GM12878 (cell line): ENCODE measurements at regions not wholly inside any gene's neighbourhood (a gene's known extent, or its start where the extent isn't known, plus 50 kb on each side); places are given as distances from the start of the nearest gene placed in this dataset.

ENCODE experiments used
- ATAC-seq: fragments of 200-7000 bp; cut with Tn5 transposase; 3 replicates; pipeline ENCODE4 v1.9.1; 2020; ENCODE audit warnings: mild to moderate bottlenecking, moderate library complexity
- BruUV-seq: library from RNA; stranded (reverse); fragments of 400-500 nt; replicated peaks from 2 replicates; lab custom pipeline; 2021; lab: Mats Ljungman, UMichigan
- CTCF ChIA-PET: fragments of 300-600 bp; sonication (Branson Sonifier 250); formaldehyde crosslinking; extraction: SDS; loops from one replicate; lab custom pipeline; 2021; ENCODE audit warnings: inconsistent platforms; lab: Yijun Ruan, JAX
- POLR2A ChIA-PET: fragments of 350-600 bp; formaldehyde crosslinking; extraction: SDS; loops from one replicate; lab custom pipeline; 2021; ENCODE audit warnings: inconsistent platforms; lab: Charles Lee
- RAD21 ChIA-PET: fragments of 300-600 bp; sonication (Branson Sonifier 250); formaldehyde crosslinking; loops from one replicate; lab custom pipeline; 2023; ENCODE audit warnings: antibody characterized with exemption; ENCODE audit not compliant: unreplicated experiment; lab: Charles Lee
- SMC1A ChIA-PET: fragments of 300-600 bp; sonication (Branson Sonifier 250); formaldehyde crosslinking; loops from one replicate; lab custom pipeline; 2023; ENCODE audit not compliant: unreplicated experiment, uncharacterized antibody; lab: Charles Lee
- DNase-seq: peaks from one replicate; pipeline ENCODE4 v3.0.0-alpha.2; 2011; ENCODE audit warnings: low read depth, low spot score
- FAIRE-seq: peaks from 3 replicates; lab custom pipeline; 2011; peaks lifted over from hg19 to GRCh38; lab: Jason Lieb, UNC
- H2AFZ ChIP-seq: 2 replicates; pipeline ENCODE4 v1.6.0; 2011; ENCODE audit warnings: low read depth, low read length, control low read depth; ENCODE audit not compliant: control insufficient read depth
- H3K27ac ChIP-seq: 2 replicates; pipeline ENCODE4 v1.5.1; 2011; ENCODE audit warnings: control low read depth; ENCODE audit not compliant: control insufficient read depth, insufficient read depth
- H3K27me3 ChIP-seq, 2 experiments: replicated peaks in 1 of 2; 2 replicates each; pipeline versions ENCODE4 v1.6.0 to v1.6.1; 2011; ENCODE audit warnings: low read length in 1 of 2; ENCODE audit not compliant: control insufficient read depth in 2 of 2, insufficient read depth in 2 of 2
- H3K36me3 ChIP-seq, 2 experiments: 2 replicates each; pipeline ENCODE4 v1.5.1; 2011; ENCODE audit warnings: low read length in 1 of 2; ENCODE audit not compliant: control insufficient read depth in 2 of 2, insufficient read depth in 2 of 2
- H3K4me1 ChIP-seq: 2 replicates; pipeline ENCODE4 v1.6.1; 2011; ENCODE audit warnings: mild to moderate bottlenecking, low read length, moderate library complexity, mixed read lengths; ENCODE audit not compliant: control insufficient read depth, insufficient read depth
- H3K4me2 ChIP-seq: 2 replicates; pipeline ENCODE4 v1.6.0; 2011; ENCODE audit warnings: control low read depth; ENCODE audit not compliant: control insufficient read depth, insufficient read depth
- H3K4me3 ChIP-seq: fragments of 200-600 bp; sonication (generic); 2 replicates; pipeline ENCODE4 v1.5.1; 2016
- H3K79me2 ChIP-seq: 2 replicates; pipeline ENCODE4 v1.6.0; 2011; ENCODE audit warnings: low read length; ENCODE audit not compliant: control insufficient read depth, insufficient read depth
- H3K9ac ChIP-seq: 2 replicates; pipeline ENCODE4 v1.8.0; 2011; ENCODE audit warnings: low read length, control low read depth, mixed read lengths; ENCODE audit not compliant: control insufficient read depth, insufficient read depth
- H3K9me3 ChIP-seq: replicated peaks from 3 replicates; pipeline ENCODE4 v1.5.1; 2011; ENCODE audit warnings: mild to moderate bottlenecking, low read length; ENCODE audit not compliant: control insufficient read depth, insufficient read depth
- H4K20me1 ChIP-seq: 2 replicates; pipeline ENCODE4 v1.6.0; 2011; ENCODE audit not compliant: control insufficient read depth, insufficient read depth
- BMI1 ChIP-seq: fragments of 450-650 bp; IDR thresholded peaks from 2 replicates; pipeline ENCODE4 v1.6.1; 2016; ENCODE audit warnings: mild to moderate bottlenecking, moderate library complexity, borderline replicate concordance
- CHD2 ChIP-seq: IDR thresholded peaks from 2 replicates; pipeline ENCODE4 v1.6.1; 2011; ENCODE audit warnings: low read depth, low read length, improper control_type of control experiment, borderline replicate concordance
- IKZF2 ChIP-seq, 2 experiments: fragments of 450-650 bp; IDR thresholded peaks; 2 replicates each; pipeline ENCODE4 v1.6.1; 2017; ENCODE audit warnings: mild to moderate bottlenecking in 2 of 2, moderate library complexity in 2 of 2
- MAX ChIP-seq: IDR thresholded peaks from 2 replicates; pipeline ENCODE4 v1.6.1; 2012; ENCODE audit warnings: low read depth, low read length, improper control_type of control experiment
- NR2C1 ChIP-seq: fragments of 450-650 bp; IDR thresholded peaks from 2 replicates; pipeline ENCODE4 v1.6.1; 2017; ENCODE audit warnings: antibody characterized with exemption, mild to moderate bottlenecking, moderate library complexity
- POLR2AphosphoS5 ChIP-seq: IDR thresholded peaks from 2 replicates; pipeline ENCODE4 v1.6.1; 2011; ENCODE audit warnings: mild to moderate bottlenecking, low read length, inconsistent platforms
- SMAD1 ChIP-seq: fragments of 450-650 bp; IDR thresholded peaks from 2 replicates; pipeline ENCODE4 v1.6.1; 2018; ENCODE audit warnings: mild to moderate bottlenecking, low read depth; ENCODE audit not compliant: partially characterized antibody
- ZBED1 ChIP-seq: IDR thresholded peaks from 2 replicates; pipeline ENCODE4 v1.6.1; 2016; ENCODE audit warnings: borderline replicate concordance
- ZBTB4 ChIP-seq: fragments of 450-650 bp; formaldehyde crosslinking; IDR thresholded peaks from 2 replicates; pipeline ENCODE4 v1.4.0; 2022; ENCODE audit warnings: mild to moderate bottlenecking, moderate library complexity
- ZBTB40 ChIP-seq: fragments of 450-650 bp; IDR thresholded peaks from 2 replicates; pipeline ENCODE4 v1.6.1; 2016; ENCODE audit warnings: mild to moderate bottlenecking, moderate library complexity, borderline replicate concordance
- ZNF592 ChIP-seq: fragments of 450-650 bp; IDR thresholded peaks from 2 replicates; pipeline ENCODE4 v1.6.1; 2017; ENCODE audit warnings: mild to moderate bottlenecking, moderate library complexity
- WGBS: methylation state at CpG from one replicate; pipeline ENCODE4 v1.1.6; 2016; ENCODE audit warnings: low lambda C conversion rate; ENCODE audit not compliant: insufficient replicate concordance, insufficient coverage; ENCODE audit errors: missing lambda C conversion rate; 5-methylcytosine and 5-hydroxymethylcytosine counted together
- in situ Hi-C: fragments of 300-500 bp; cut with MboI; formaldehyde crosslinking; loops from 9 replicates; pipeline ENCODE4 v1.14.3; 2018; ENCODE audit warnings: mixed read lengths
- intact Hi-C: fragments of 100-400 bp; cut with micrococcal nuclease; formaldehyde crosslinking; loops from one replicate; pipeline ENCODE4 v1.14.2; 2022; ENCODE audit not compliant: unreplicated experiment

GRCh38 chr2:144972676-144973075 is 452.8 kb upstream of the ZEB2 start (continued):
- no peak for TF ChIP-seq ZBTB4 (CRISPR knock-in tag)
- TF ChIP-seq POLR2AphosphoS5: no peak
- TF ChIP-seq ZBED1: no peak

GRCh38 chr2:144971786-144972335 is 451.9 kb upstream of the ZEB2 start:
- DNase-seq: no peak
- no peaks in the 10 kb centered on the region for H3K9me3 ChIP-seq
- ChIA-PET RAD21 (no interaction called here), POLR2A (no interaction called here), CTCF (interaction anchor here (0.7 kb wide), 1 partner anchor 18 kb away, joined by 3 read pairs; no protein-coding TSS in a partner anchor), SMC1A (no interaction called here)
- FAIRE-seq: no peak
- ATAC-seq: no peak
- H4K20me1 ChIP-seq: no peaks in the 10 kb centered on the region
- H3K4me2 ChIP-seq: no peak overlapping the region
- no TSS peak for BruUV-seq
- no peaks in the 10 kb centered on the region for H3K4me1 ChIP-seq
- in situ Hi-C loops: no loop called here
- no peak overlapping the region for H3K27ac ChIP-seq
- no peak overlapping the region for H2AFZ ChIP-seq
- H3K36me3 ChIP-seq: no peaks in the 10 kb centered on the region
- WGBS: 17% methylated on average over 6 of the region's 6 CpGs
- peaks cover 0 to 5% of the 10 kb centered on the region in 2 experiments; a peak in 1 of 4 replicates for H3K27me3 ChIP-seq
- H3K9ac ChIP-seq: no peak overlapping the region
- no peaks in the 10 kb centered on the region for H3K79me2 ChIP-seq
- H3K4me3 ChIP-seq: no peak overlapping the region
- intact Hi-C loops: no loop called here
- TF ChIP-seq MAX (no peak), CHD2 (no peak), BMI1 (no peak), ZNF592 (no peak), NR2C1 (no peak), ZBTB40 (no peak), SMAD1 (no peak), IKZF2 (IDR thresholded peaks at IDR 0.05) (no peak)
